HEK293 (cell line): ENCODE measurements at regions not wholly inside any gene's neighbourhood (a gene's known extent, or its start where the extent isn't known, plus 50 kb on each side); places are given as distances from the start of the nearest gene placed in this dataset.

Experiments used
- HOXA7 ChIP-seq: sonication (generic); formaldehyde crosslinking; IDR thresholded peaks from 2 replicates; pipeline ENCODE4 v1.8.1; 2022; ENCODE audit warnings: missing genetic modification reagents, borderline replicate concordance
- INSM2 ChIP-seq: fragments of 450-650 bp; formaldehyde crosslinking; IDR thresholded peaks from 2 replicates; pipeline ENCODE4 v1.5.1; 2016; ENCODE audit warnings: missing biosample characterization, missing genetic modification characterization
- REST ChIP-seq: fragments of 450-650 bp; formaldehyde crosslinking; IDR thresholded peaks from 2 replicates; pipeline ENCODE4 v1.5.1; 2016; ENCODE audit warnings: missing biosample characterization, missing genetic modification characterization
- SCRT2 ChIP-seq: fragments of 450-650 bp; formaldehyde crosslinking; IDR thresholded peaks from 2 replicates; pipeline ENCODE4 v1.5.1; 2016; ENCODE audit warnings: missing biosample characterization, missing genetic modification characterization
- SP2 ChIP-seq: fragments of 450-650 bp; formaldehyde crosslinking; IDR thresholded peaks from 2 replicates; pipeline ENCODE4 v1.5.1; 2016; ENCODE audit warnings: missing biosample characterization, missing genetic modification characterization
- ZBTB7A ChIP-seq: fragments of 450-650 bp; formaldehyde crosslinking; IDR thresholded peaks from 2 replicates; pipeline ENCODE4 v1.5.1; 2016; ENCODE audit warnings: low read depth, missing biosample characterization, missing genetic modification characterization
- ZNF121 ChIP-seq: fragments of 450-650 bp; formaldehyde crosslinking; IDR thresholded peaks from 2 replicates; pipeline ENCODE4 v1.5.1; 2016; ENCODE audit warnings: missing biosample characterization, missing genetic modification characterization
- ZNF23 ChIP-seq: fragments of 450-650 bp; formaldehyde crosslinking; IDR thresholded peaks from 2 replicates; pipeline ENCODE4 v1.5.1; 2016; ENCODE audit warnings: missing biosample characterization, missing genetic modification characterization, borderline replicate concordance
- ZNF274 ChIP-seq, 2 experiments: fragments of 200-500 bp in 1 of 2; fragments of 450-650 bp in 1 of 2; sonication (Bioruptor generic) in 1 of 2; formaldehyde crosslinking in 1 of 2; IDR thresholded peaks; 2 replicates each; pipeline versions ENCODE4 v1.5.1 to v1.6.1; 2014 to 2016; ENCODE audit warnings: borderline replicate concordance in 1 of 2, inconsistent platforms in 1 of 2, low read length in 1 of 2, missing biosample characterization in 1 of 2, missing genetic modification characterization in 1 of 2
- ZNF510 ChIP-seq: fragments of 450-650 bp; formaldehyde crosslinking; IDR thresholded peaks from 2 replicates; pipeline ENCODE4 v1.5.1; 2018; ENCODE audit warnings: mild to moderate bottlenecking, missing genetic modification characterization, missing biosample characterization; ENCODE audit not compliant: insufficient replicate concordance
- ZNF747 ChIP-seq: fragments of 450-650 bp; formaldehyde crosslinking; IDR thresholded peaks from 2 replicates; pipeline ENCODE4 v1.5.1; 2016; ENCODE audit warnings: missing biosample characterization, missing genetic modification characterization
- TF ChIP-seq, protein P1 (sequence below): fragments of 450-650 bp; formaldehyde crosslinking; IDR thresholded peaks from 2 replicates; pipeline ENCODE4 v1.5.1; 2016; ENCODE audit warnings: missing biosample characterization, missing genetic modification characterization
- TF ChIP-seq, protein P2 (sequence below): fragments of 450-650 bp; formaldehyde crosslinking; IDR thresholded peaks from 2 replicates; pipeline ENCODE4 v1.5.1; 2016; ENCODE audit warnings: missing biosample characterization, missing genetic modification characterization, borderline replicate concordance
- TF ChIP-seq, protein P3 (sequence below): fragments of 450-650 bp; formaldehyde crosslinking; IDR thresholded peaks from 2 replicates; pipeline ENCODE4 v1.5.1; 2016; ENCODE audit warnings: missing biosample characterization, missing genetic modification characterization, low read depth

DNA sequence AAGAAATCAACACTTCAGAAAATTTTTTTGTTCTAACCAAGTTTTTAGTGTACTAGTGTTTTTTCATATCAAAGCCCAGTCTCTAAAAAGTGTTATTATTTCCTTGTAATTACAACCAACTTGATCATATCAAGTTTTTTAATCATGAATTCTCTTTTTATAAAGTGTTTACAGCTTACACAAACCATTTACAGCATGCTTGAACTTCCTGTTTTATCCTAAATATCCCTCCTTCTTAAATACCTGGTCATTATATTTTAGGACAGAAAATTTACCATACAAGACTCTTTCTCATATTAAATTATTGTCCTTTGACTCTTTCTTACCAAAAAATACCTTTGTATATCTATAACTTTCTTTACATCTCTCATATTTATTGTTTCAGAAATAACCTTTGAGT, 89.4 kb upstream of the NPY2R start:
- TF ChIP-seq, protein P1, sequence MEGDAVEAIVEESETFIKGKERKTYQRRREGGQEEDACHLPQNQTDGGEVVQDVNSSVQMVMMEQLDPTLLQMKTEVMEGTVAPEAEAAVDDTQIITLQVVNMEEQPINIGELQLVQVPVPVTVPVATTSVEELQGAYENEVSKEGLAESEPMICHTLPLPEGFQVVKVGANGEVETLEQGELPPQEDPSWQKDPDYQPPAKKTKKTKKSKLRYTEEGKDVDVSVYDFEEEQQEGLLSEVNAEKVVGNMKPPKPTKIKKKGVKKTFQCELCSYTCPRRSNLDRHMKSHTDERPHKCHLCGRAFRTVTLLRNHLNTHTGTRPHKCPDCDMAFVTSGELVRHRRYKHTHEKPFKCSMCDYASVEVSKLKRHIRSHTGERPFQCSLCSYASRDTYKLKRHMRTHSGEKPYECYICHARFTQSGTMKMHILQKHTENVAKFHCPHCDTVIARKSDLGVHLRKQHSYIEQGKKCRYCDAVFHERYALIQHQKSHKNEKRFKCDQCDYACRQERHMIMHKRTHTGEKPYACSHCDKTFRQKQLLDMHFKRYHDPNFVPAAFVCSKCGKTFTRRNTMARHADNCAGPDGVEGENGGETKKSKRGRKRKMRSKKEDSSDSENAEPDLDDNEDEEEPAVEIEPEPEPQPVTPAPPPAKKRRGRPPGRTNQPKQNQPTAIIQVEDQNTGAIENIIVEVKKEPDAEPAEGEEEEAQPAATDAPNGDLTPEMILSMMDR (tag by site-specific recombination) = no peak
- TF ChIP-seq INSM2 = no peak
- no peak for TF ChIP-seq SP2 (tag by site-specific recombination)
- no peak for TF ChIP-seq ZNF121
- TF ChIP-seq, protein P2, sequence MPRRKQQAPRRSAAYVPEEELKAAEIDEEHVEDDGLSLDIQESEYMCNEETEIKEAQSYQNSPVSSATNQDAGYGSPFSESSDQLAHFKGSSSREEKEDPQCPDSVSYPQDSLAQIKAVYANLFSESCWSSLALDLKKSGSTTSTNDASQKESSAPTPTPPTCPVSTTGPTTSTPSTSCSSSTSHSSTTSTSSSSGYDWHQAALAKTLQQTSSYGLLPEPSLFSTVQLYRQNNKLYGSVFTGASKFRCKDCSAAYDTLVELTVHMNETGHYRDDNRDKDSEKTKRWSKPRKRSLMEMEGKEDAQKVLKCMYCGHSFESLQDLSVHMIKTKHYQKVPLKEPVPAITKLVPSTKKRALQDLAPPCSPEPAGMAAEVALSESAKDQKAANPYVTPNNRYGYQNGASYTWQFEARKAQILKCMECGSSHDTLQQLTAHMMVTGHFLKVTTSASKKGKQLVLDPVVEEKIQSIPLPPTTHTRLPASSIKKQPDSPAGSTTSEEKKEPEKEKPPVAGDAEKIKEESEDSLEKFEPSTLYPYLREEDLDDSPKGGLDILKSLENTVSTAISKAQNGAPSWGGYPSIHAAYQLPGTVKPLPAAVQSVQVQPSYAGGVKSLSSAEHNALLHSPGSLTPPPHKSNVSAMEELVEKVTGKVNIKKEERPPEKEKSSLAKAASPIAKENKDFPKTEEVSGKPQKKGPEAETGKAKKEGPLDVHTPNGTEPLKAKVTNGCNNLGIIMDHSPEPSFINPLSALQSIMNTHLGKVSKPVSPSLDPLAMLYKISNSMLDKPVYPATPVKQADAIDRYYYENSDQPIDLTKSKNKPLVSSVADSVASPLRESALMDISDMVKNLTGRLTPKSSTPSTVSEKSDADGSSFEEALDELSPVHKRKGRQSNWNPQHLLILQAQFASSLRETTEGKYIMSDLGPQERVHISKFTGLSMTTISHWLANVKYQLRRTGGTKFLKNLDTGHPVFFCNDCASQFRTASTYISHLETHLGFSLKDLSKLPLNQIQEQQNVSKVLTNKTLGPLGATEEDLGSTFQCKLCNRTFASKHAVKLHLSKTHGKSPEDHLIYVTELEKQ (tag by site-specific recombination) = no peak
- TF ChIP-seq SCRT2 = no peak
- TF ChIP-seq, protein P3, sequence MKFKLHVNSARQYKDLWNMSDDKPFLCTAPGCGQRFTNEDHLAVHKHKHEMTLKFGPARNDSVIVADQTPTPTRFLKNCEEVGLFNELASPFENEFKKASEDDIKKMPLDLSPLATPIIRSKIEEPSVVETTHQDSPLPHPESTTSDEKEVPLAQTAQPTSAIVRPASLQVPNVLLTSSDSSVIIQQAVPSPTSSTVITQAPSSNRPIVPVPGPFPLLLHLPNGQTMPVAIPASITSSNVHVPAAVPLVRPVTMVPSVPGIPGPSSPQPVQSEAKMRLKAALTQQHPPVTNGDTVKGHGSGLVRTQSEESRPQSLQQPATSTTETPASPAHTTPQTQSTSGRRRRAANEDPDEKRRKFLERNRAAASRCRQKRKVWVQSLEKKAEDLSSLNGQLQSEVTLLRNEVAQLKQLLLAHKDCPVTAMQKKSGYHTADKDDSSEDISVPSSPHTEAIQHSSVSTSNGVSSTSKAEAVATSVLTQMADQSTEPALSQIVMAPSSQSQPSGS (tag by site-specific recombination) = no peak
- no peak for TF ChIP-seq ZNF510 (tag by site-specific recombination)
- no peak for TF ChIP-seq ZNF23
- no peak for TF ChIP-seq REST (tag by site-specific recombination)
- TF ChIP-seq ZNF274 (IDR thresholded peaks at IDR 0.05; ENCODE audit: low read length) = no peak
- TF ChIP-seq ZNF274 (tag by site-specific recombination; IDR thresholded peaks at IDR 0.05; ENCODE audit: borderline replicate concordance) = no peak
- no peak for TF ChIP-seq HOXA7
- no peak for TF ChIP-seq ZBTB7A (tag by site-specific recombination)
- no peak for TF ChIP-seq ZNF747 (tag by site-specific recombination)
